Prostate gland (tissue), 2 donors: ENCODE measurements at regions not wholly inside any gene's neighbourhood (a gene's known extent, or its start where the extent isn't known, plus 50 kb on each side); places are given as distances from the start of the nearest gene placed in this dataset.

Source experiments
- CTCF ChIP-seq, 4 experiments: fragments of 200-600 bp in 2 of 4; fragments of 450-650 bp in 2 of 4; sonication (generic) in 2 of 4; IDR thresholded peaks; 1 replicate in 3 of 4; 2 replicates in 1 of 4; pipeline ENCODE4 v1.5.1; 2016 to 2019; ENCODE audit warnings: antibody characterized with exemption in 4 of 4, mild to moderate bottlenecking in 2 of 4, moderate library complexity in 2 of 4
- POLR2A ChIP-seq: fragments of 450-650 bp; IDR thresholded peaks from one replicate; pipeline ENCODE4 v1.6.1; 2016; ENCODE audit warnings: antibody characterized with exemption, mild to moderate bottlenecking

DNA sequence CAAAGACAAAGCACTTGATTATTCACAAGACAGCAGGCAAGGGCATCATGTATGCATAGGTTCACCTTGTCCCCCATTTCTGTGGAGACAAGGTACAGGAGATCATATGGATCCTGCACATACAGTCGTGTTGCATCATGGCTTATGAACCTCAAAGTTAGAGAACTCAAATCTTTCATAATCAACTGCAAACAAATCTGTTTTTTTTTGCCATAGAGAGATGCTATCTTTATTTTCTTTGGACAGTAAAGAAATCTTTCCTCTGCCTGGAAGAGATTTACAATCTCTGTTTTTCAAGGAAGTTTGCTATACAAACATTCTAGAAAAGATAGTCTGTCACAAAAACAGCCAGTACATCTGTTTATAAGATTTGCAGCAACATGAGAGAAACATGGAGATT lies 578.8 kb downstream of the ANKRD50 start:
- TF ChIP-seq CTCF (IDR thresholded peaks at IDR 0.05) (no peak), POLR2A (no peak)
